HFFc6 (cell line): ENCODE measurements at regions not wholly inside any gene's neighbourhood (a gene's known extent, or its start where the extent isn't known, plus 50 kb on each side); places are given as distances from the start of the nearest gene placed in this dataset.
"Not testable (repeated sequence)": the region's sequence is repeated elsewhere in the genome, so short reads cannot be mapped to it uniquely, and the experiment has no call there.

ENCODE experiments used
- DNase-seq: peaks from one replicate; pipeline ENCODE4 v3.0.0-alpha.2; 2018
- H3K27ac Mint-ChIP-seq: 2 replicates; pipeline ENCODE4 v1.8.0; 2020; ENCODE audit warnings: mild to moderate bottlenecking, mixed read lengths
- H3K27me3 Mint-ChIP-seq: 2 replicates; pipeline ENCODE4 v1.8.0; 2021; ENCODE audit warnings: mild to moderate bottlenecking, moderate library complexity, mixed read lengths; ENCODE audit not compliant: insufficient read depth
- H3K36me3 Mint-ChIP-seq: 2 replicates; pipeline ENCODE4 v1.8.0; 2021; ENCODE audit warnings: low read depth, mixed read lengths
- H3K4me1 Mint-ChIP-seq: 2 replicates; pipeline ENCODE4 v1.8.0; 2020; ENCODE audit warnings: low read depth, mixed read lengths
- H3K4me3 Mint-ChIP-seq: 2 replicates; pipeline ENCODE4 v1.8.0; 2020; ENCODE audit warnings: mild to moderate bottlenecking, moderate library complexity, mixed read lengths
- H3K9me3 Mint-ChIP-seq: 2 replicates; pipeline ENCODE4 v1.8.0; 2020; ENCODE audit warnings: mild to moderate bottlenecking, mixed read lengths
- CTCF ChIP-seq: fragments of 200-600 bp; sonication (generic); IDR thresholded peaks from 2 replicates; pipeline ENCODE4 v1.5.0; 2021; ENCODE audit warnings: antibody characterized with exemption, mild to moderate bottlenecking

GRCh38 chr2:199197448-199197847, 260.3 kb downstream of the SATB2 start:
- no peaks in the 10 kb centered on the region for H3K4me1 Mint-ChIP-seq
- no peak for DNase-seq
- H3K9me3 Mint-ChIP-seq = no peaks in the 10 kb centered on the region
- no peak overlapping the region for H3K4me3 Mint-ChIP-seq
- H3K36me3 Mint-ChIP-seq = no peaks in the 10 kb centered on the region
- H3K27me3 Mint-ChIP-seq = peaks cover 4% of the 10 kb centered on the region; the same call in 1 of the 2 replicates
- H3K27ac Mint-ChIP-seq = no peak overlapping the region
- no peak for TF ChIP-seq CTCF

GRCh38 chr2:199196686-199197085, 261.1 kb downstream of the SATB2 start:
- Mint-ChIP-seq H3K4me3 (no peak overlapping the region), H3K27ac (no peak overlapping the region), H3K36me3 (no peaks in the 10 kb centered on the region), H3K4me1 (no peaks in the 10 kb centered on the region), H3K27me3 (peaks cover 4% of the 10 kb centered on the region; the same call in 1 of the 2 replicates), H3K9me3 (no peaks in the 10 kb centered on the region)
- no peak for DNase-seq
- TF ChIP-seq CTCF = no peak

DNA sequence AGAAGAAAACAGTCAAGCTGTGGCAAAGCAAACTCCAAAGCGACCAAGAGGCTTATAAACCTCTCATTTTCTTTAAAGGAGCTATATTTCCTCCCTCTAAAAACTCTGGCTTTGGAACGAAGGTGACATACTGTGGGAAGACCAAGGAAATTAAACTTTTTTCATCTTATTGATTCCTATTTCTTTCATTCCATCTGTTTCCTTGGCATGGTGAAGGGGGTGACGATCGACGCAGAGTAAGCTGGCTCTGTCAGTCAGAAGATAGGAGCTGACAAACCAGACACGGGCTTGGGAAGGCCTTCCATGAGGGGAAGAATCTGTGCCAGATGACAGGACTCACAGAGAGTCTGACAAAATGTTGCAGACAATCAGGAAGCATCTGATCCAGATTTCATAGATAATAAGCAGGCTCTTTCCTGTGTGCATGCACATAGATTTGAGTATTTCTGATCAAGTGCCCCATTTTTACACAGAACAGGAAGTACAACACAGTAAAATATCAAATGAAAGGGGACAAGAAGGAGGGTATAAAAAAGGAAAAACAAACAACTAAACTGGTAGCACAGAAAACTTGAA, 261.7 kb downstream of the SATB2 start:
- peaks cover 4% of the 10 kb centered on the region; the same call in 1 of the 2 replicates for H3K27me3 Mint-ChIP-seq
- H3K4me1 Mint-ChIP-seq = no peaks in the 10 kb centered on the region
- no peaks in the 10 kb centered on the region for H3K9me3 Mint-ChIP-seq
- TF ChIP-seq CTCF = no peak
- no peaks in the 10 kb centered on the region for H3K36me3 Mint-ChIP-seq
- H3K4me3 Mint-ChIP-seq = no peak overlapping the region
- no peak for DNase-seq
- no peak overlapping the region for H3K27ac Mint-ChIP-seq

GRCh38 chr2:199191461-199191860, 266.3 kb downstream of the SATB2 start:
- Mint-ChIP-seq H3K27me3 (no peaks in the 10 kb centered on the region), H3K36me3 (no peaks in the 10 kb centered on the region), H3K4me1 (no peaks in the 10 kb centered on the region), H3K4me3 (no peak overlapping the region), H3K27ac (no peak overlapping the region), H3K9me3 (no peaks in the 10 kb centered on the region)
- no peak for TF ChIP-seq CTCF
- no peak for DNase-seq

- DNase-seq = no peak
- Mint-ChIP-seq H3K27ac (no peak overlapping the region), H3K27me3 (no peaks in the 10 kb centered on the region), H3K9me3 (no peaks in the 10 kb centered on the region), H3K4me3 (no peak overlapping the region), H3K4me1 (no peaks in the 10 kb centered on the region), H3K36me3 (no peaks in the 10 kb centered on the region)
- TF ChIP-seq CTCF = no peak
Measured at GRCh38 chr2:199189229-199189628, 268.5 kb downstream of the SATB2 start.

GRCh38 chr2:199186301-199186751, 271.4 kb downstream of the SATB2 start:
- H3K9me3 Mint-ChIP-seq = no peaks in the 10 kb centered on the region
- H3K4me1 Mint-ChIP-seq = no peaks in the 10 kb centered on the region
- no peak for TF ChIP-seq CTCF
- no peaks in the 10 kb centered on the region for H3K36me3 Mint-ChIP-seq
- H3K27ac Mint-ChIP-seq = no peak overlapping the region
- no peak overlapping the region for H3K4me3 Mint-ChIP-seq
- no peaks in the 10 kb centered on the region for H3K27me3 Mint-ChIP-seq
- no peak for DNase-seq

DNA sequence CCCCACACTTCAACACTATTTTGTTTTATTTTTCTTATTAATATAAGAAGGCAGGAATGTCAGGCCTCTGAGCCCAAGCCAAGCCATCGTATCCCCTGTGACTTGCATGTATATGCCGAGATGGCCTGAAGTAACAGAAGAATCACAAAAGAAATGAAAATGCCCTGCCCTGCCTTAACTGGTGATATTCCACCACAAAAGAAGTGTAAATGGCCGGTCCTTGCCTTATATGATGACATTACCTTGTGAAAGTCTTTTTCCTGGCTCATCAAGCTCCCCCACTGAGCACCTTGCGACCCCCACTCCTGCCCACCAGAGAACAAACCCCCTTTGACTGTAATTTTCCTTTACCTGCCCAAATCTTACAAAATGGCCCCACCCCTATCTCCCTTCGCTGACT, 272.6 kb downstream of the SATB2 start:
- H3K27ac Mint-ChIP-seq, H3K9me3 Mint-ChIP-seq, H3K27me3 Mint-ChIP-seq, H3K4me1 Mint-ChIP-seq, DNase-seq, H3K4me3 Mint-ChIP-seq, H3K36me3 Mint-ChIP-seq: not testable (repeated sequence)
